ENCODE measurements at regions not wholly inside any gene's neighbourhood (a gene's known extent, or its start where the extent isn't known, plus 50 kb on each side); places are given as distances from the start of the nearest gene placed in this dataset.

DNA sequence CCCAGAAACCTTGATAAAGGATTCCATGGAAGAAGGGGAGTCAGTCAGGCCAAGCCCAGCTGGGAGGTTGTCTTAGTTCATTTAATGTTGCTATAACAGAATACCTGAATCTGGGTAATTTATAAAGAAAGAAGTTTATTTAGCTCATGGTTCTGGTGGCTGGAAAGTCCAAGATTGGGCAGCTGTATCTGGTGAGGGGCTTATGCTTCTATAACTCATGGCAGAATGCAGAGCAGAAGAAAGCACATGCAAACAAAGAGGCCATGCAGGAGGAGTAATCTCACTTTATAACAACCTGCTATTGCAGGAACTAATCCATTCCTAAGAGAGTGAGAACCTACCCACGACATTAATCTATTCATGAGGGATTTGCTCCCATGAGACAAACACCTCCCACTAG, 54.2 kb upstream of the ANKRD1 start:
- Histone ChIP-seq H4K20me1 (ENCODE audit: control insufficient read depth, extremely low read depth, insufficient read depth, low read length) (no peaks in the 10 kb centered on the region), H3K9ac (ENCODE audit: control insufficient read depth, extremely low read depth, insufficient read depth, low read length) (no peak overlapping the region), H3K27ac (ENCODE audit: control insufficient read depth, insufficient read depth, low read length) (no peak overlapping the region), H3K36me3 (ENCODE audit: control insufficient read depth in 2 of 2, extremely low read depth in 1 of 2, insufficient read depth in 2 of 2, low read length in 2 of 2) (no peaks in the 10 kb centered on the region), H3K9me3 (ENCODE audit: control insufficient read depth, low read depth, low read length) (no peaks in the 10 kb centered on the region), H3K27me3 (ENCODE audit: control insufficient read depth, extremely low read depth, insufficient read depth, low read length) (no peaks in the 10 kb centered on the region), H3K9me1 (ENCODE audit: control insufficient read depth, extremely low read depth, insufficient read depth, low read length) (no peaks in the 10 kb centered on the region), H3K4me3 (ENCODE audit: control insufficient read depth in 2 of 3, extremely low read depth in 1 of 3, insufficient read depth in 2 of 3, low read depth in 1 of 3, low read length in 3 of 3) (no peak overlapping the region), H3K4me1 (ENCODE audit: control insufficient read depth, extremely low read depth, insufficient read depth, low read length) (no peaks in the 10 kb centered on the region), H3K79me2 (ENCODE audit: control insufficient read depth, insufficient read depth, low read length) (no peaks in the 10 kb centered on the region), H2AFZ (ENCODE audit: control insufficient read depth, low read length) (no peak overlapping the region), H3K4me2 (ENCODE audit: control insufficient read depth, extremely low read depth, insufficient read depth, low read depth, low read length) (no peak overlapping the region)
- TF ChIP-seq EZH2 (IDR thresholded peaks at IDR 0.05; ENCODE audit: low read length) (no peak), CTCF (optimal IDR thresholded peaks at IDR 0.05 in 1 of 3, IDR thresholded peaks at IDR 0.05 in 1 of 3, conservative IDR thresholded peaks at IDR 0.05 in 1 of 3; ENCODE audit: extremely low read depth in 1 of 3, insufficient read depth in 2 of 3, low read length in 3 of 3) (no peak)
- no peak for FAIRE-seq
- no peak for DNase-seq (ENCODE audit: low read depth, low spot score)
- dilution Hi-C loops (cut with MboI; ENCODE audit: extremely low pct_ligation_motif_present, low sequenced_read_pairs), result no loop called here

DNA sequence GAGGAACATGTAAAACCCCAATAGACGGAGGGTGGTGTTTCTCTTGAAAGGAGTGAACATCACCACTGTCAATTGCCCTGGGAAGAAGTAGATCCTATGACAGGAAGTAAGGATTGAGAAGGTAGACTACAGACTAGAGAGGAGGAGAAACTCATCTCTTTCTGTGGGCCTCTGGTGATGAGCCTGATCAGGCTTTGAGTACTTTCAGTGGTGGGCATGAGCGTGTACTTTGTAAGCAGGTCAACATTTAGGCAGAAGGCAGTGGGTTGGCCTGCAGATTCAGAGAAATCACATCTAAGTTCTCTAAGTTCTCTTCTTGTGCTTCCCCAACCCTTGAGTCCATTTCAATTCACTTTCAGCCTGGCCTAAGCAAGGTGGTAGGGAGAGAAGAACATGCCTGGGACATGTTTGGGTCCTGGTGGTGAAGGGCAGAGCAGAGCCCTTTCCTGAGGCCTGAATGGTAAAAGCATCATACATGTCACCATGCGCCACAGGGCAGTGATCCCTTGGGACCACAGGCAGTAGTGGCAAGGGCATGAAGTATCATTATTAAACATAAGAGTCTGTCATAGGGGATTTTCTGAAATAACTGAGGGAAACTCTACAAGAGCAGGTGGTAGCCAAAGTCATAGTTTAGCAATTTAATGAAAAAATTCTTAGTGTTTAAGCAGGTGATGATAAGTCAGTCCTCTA, 56.4 kb upstream of the ANKRD1 start:
- Histone ChIP-seq H3K9ac (ENCODE audit: control insufficient read depth, extremely low read depth, insufficient read depth, low read length) (no peak overlapping the region), H3K4me2 (ENCODE audit: control insufficient read depth, extremely low read depth, insufficient read depth, low read depth, low read length) (no peak overlapping the region), H3K4me3 (ENCODE audit: control insufficient read depth in 2 of 3, extremely low read depth in 1 of 3, insufficient read depth in 2 of 3, low read depth in 1 of 3, low read length in 3 of 3) (no peak overlapping the region), H3K27me3 (ENCODE audit: control insufficient read depth, extremely low read depth, insufficient read depth, low read length) (no peaks in the 10 kb centered on the region), H2AFZ (ENCODE audit: control insufficient read depth, low read length) (no peak overlapping the region), H3K79me2 (ENCODE audit: control insufficient read depth, insufficient read depth, low read length) (no peaks in the 10 kb centered on the region), H4K20me1 (ENCODE audit: control insufficient read depth, extremely low read depth, insufficient read depth, low read length) (no peaks in the 10 kb centered on the region), H3K4me1 (ENCODE audit: control insufficient read depth, extremely low read depth, insufficient read depth, low read length) (no peaks in the 10 kb centered on the region), H3K36me3 (ENCODE audit: control insufficient read depth in 2 of 2, extremely low read depth in 1 of 2, insufficient read depth in 2 of 2, low read length in 2 of 2) (no peaks in the 10 kb centered on the region), H3K9me1 (ENCODE audit: control insufficient read depth, extremely low read depth, insufficient read depth, low read length) (no peaks in the 10 kb centered on the region), H3K27ac (ENCODE audit: control insufficient read depth, insufficient read depth, low read length) (no peak overlapping the region), H3K9me3 (ENCODE audit: control insufficient read depth, low read depth, low read length) (no peaks in the 10 kb centered on the region)
- DNase-seq (ENCODE audit: low read depth, low spot score) (no peak), FAIRE-seq (no peak)
- TF ChIP-seq EZH2 (IDR thresholded peaks at IDR 0.05; ENCODE audit: low read length) (no peak), CTCF (optimal IDR thresholded peaks at IDR 0.05 in 1 of 3, IDR thresholded peaks at IDR 0.05 in 1 of 3, conservative IDR thresholded peaks at IDR 0.05 in 1 of 3; ENCODE audit: extremely low read depth in 1 of 3, insufficient read depth in 2 of 3, low read length in 3 of 3) (no peak)
- dilution Hi-C loops (cut with MboI; ENCODE audit: extremely low pct_ligation_motif_present, low sequenced_read_pairs), result no loop called here

Data from keratinocyte (primary cell).